Prostate gland (tissue), 2 donors: ENCODE measurements at regions not wholly inside any gene's neighbourhood (a gene's known extent, or its start where the extent isn't known, plus 50 kb on each side); places are given as distances from the start of the nearest gene placed in this dataset.
"Not testable (repeated sequence)": the region's sequence is repeated elsewhere in the genome, so short reads cannot be mapped to it uniquely, and the experiment has no call there.

Source experiments
- CTCF ChIP-seq, 4 experiments: fragments of 200-600 bp in 2 of 4; fragments of 450-650 bp in 2 of 4; sonication (generic) in 2 of 4; IDR thresholded peaks; 1 replicate in 3 of 4; 2 replicates in 1 of 4; pipeline ENCODE4 v1.5.1; 2016 to 2019; ENCODE audit warnings: antibody characterized with exemption in 4 of 4, mild to moderate bottlenecking in 2 of 4, moderate library complexity in 2 of 4
- POLR2A ChIP-seq: fragments of 450-650 bp; IDR thresholded peaks from one replicate; pipeline ENCODE4 v1.6.1; 2016; ENCODE audit warnings: antibody characterized with exemption, mild to moderate bottlenecking

GRCh38 chr2:91522877-91523276, 2831.4 kb downstream of the RPIA start:
- not testable (repeated sequence) for TF ChIP-seq POLR2A; CTCF (IDR thresholded peaks at IDR 0.05)
